GM23248 (cell line): ENCODE measurements at regions not wholly inside any gene's neighbourhood (a gene's known extent, or its start where the extent isn't known, plus 50 kb on each side); places are given as distances from the start of the nearest gene placed in this dataset.
"Not testable (repeated sequence)": the region's sequence is repeated elsewhere in the genome, so short reads cannot be mapped to it uniquely, and the experiment has no call there.

ENCODE experiments used
- DNase-seq: peaks from one replicate; pipeline ENCODE4 v3.0.0-alpha.2; 2015
- H2AFZ ChIP-seq: fragments of 200-600 bp; sonication (generic); 2 replicates; pipeline ENCODE4 v1.6.1; 2016; ENCODE audit warnings: antibody characterized with exemption
- H3F3A ChIP-seq: fragments of 200-600 bp; sonication (generic); 2 replicates; pipeline ENCODE4 v1.6.1; 2016; ENCODE audit warnings: mild to moderate bottlenecking, antibody characterized with exemption, mixed run types; ENCODE audit not compliant: insufficient read depth
- H3K27ac ChIP-seq: fragments of 200-600 bp; sonication (generic); 2 replicates; pipeline ENCODE4 v1.5.1; 2016; ENCODE audit warnings: mild to moderate bottlenecking
- H3K27me3 ChIP-seq: fragments of 200-600 bp; sonication (generic); replicated peaks from 2 replicates; pipeline ENCODE4 v1.6.1; 2016; ENCODE audit warnings: mild to moderate bottlenecking; ENCODE audit not compliant: insufficient read depth
- H3K36me3 ChIP-seq: fragments of 200-600 bp; sonication (generic); 2 replicates; pipeline ENCODE4 v1.6.1; 2016; ENCODE audit warnings: low read depth, mild to moderate bottlenecking
- H3K4me1 ChIP-seq: fragments of 200-600 bp; sonication (generic); 2 replicates; pipeline ENCODE4 v1.6.1; 2016; ENCODE audit warnings: mild to moderate bottlenecking; ENCODE audit not compliant: insufficient read depth
- H3K4me2 ChIP-seq: fragments of 200-600 bp; sonication (generic); one replicate; pipeline ENCODE4 v1.6.1; 2016; ENCODE audit warnings: mild to moderate bottlenecking; ENCODE audit not compliant: unreplicated experiment
- H3K4me3 ChIP-seq: fragments of 200-600 bp; sonication (generic); 2 replicates; pipeline ENCODE4 v1.5.1; 2016; ENCODE audit warnings: mild to moderate bottlenecking
- H3K79me2 ChIP-seq: fragments of 200-600 bp; sonication (generic); 2 replicates; pipeline ENCODE4 v1.6.1; 2016; ENCODE audit warnings: mild to moderate bottlenecking; ENCODE audit not compliant: insufficient read depth
- H3K9ac ChIP-seq: fragments of 200-600 bp; sonication (generic); 2 replicates; pipeline ENCODE4 v1.6.1; 2016; ENCODE audit warnings: mild to moderate bottlenecking
- H3K9me2 ChIP-seq: fragments of 200-600 bp; sonication (generic); 2 replicates; pipeline ENCODE4 v1.6.1; 2016; ENCODE audit warnings: mixed run types, mild to moderate bottlenecking, moderate library complexity; ENCODE audit not compliant: insufficient read depth
- H3K9me3 ChIP-seq: fragments of 200-600 bp; sonication (generic); one replicate; pipeline ENCODE4 v1.6.1; 2017; ENCODE audit warnings: low read depth
- H4K20me1 ChIP-seq: fragments of 200-600 bp; sonication (generic); 2 replicates; pipeline ENCODE4 v1.6.0; 2016; ENCODE audit not compliant: insufficient read depth
- EZH2 ChIP-seq: fragments of 200-600 bp; sonication (generic); IDR thresholded peaks from 2 replicates; pipeline ENCODE4 v1.6.1; 2018; ENCODE audit warnings: antibody characterized with exemption, mild to moderate bottlenecking; ENCODE audit not compliant: insufficient read depth, poor library complexity, severe bottlenecking
- EZH2phosphoT487 ChIP-seq: fragments of 200-600 bp; sonication (generic); IDR thresholded peaks from 2 replicates; pipeline ENCODE4 v1.6.1; 2018; ENCODE audit warnings: antibody characterized with exemption, moderate library complexity, mild to moderate bottlenecking, low read depth; ENCODE audit not compliant: insufficient read depth
- WGBS, 2 experiments: methylation state at CpG; one replicate each; pipeline ENCODE4 v1.1.6; 2015 to 2017; ENCODE audit warnings: low lambda C conversion rate in 2 of 2, low coverage in 1 of 2; ENCODE audit errors: missing lambda C conversion rate in 2 of 2; 5-methylcytosine and 5-hydroxymethylcytosine counted together
- in situ Hi-C: fragments of 300-500 bp; cut with MboI; formaldehyde crosslinking; loops from 2 replicates; pipeline ENCODE4 v1.15.0; 2020

GRCh38 chr20:4626228-4626627, 60.0 kb upstream of the PRNP start:
- H3K4me1 ChIP-seq, result 0 out of 2 replicates have a peak, but pooled peaks cover 3% of the 10 kb centered on the region
- H3F3A ChIP-seq, result no peaks in the 10 kb centered on the region
- DNase-seq, result no peak
- 75 to 81% methylated on average over 4 of the region's 4 CpGs for WGBS, 2 experiments
- no peak overlapping the region for H2AFZ ChIP-seq
- no peaks in the 10 kb centered on the region for H3K36me3 ChIP-seq
- no peaks in the 10 kb centered on the region; the same call in 1 of the 2 replicates for H3K27me3 ChIP-seq
- no peaks in the 10 kb centered on the region for H3K9me2 ChIP-seq
- H3K9ac ChIP-seq, result no peak overlapping the region
- in situ Hi-C loops, result no loop called here
- H3K4me2 ChIP-seq, result no peak overlapping the region
- H3K79me2 ChIP-seq, result no peaks in the 10 kb centered on the region
- H3K27ac ChIP-seq, result no peak overlapping the region
- TF ChIP-seq EZH2, result no peak
- no peak overlapping the region for H3K4me3 ChIP-seq
- no peaks in the 10 kb centered on the region for H4K20me1 ChIP-seq
- no peaks in the 10 kb centered on the region for H3K9me3 ChIP-seq

- no peaks in the 10 kb centered on the region for H4K20me1 ChIP-seq
- no peak overlapping the region for H3K4me2 ChIP-seq
- H3F3A ChIP-seq, result no peaks in the 10 kb centered on the region
- H3K9ac ChIP-seq, result no peak overlapping the region
- H2AFZ ChIP-seq, result no peak overlapping the region
- TF ChIP-seq EZH2 (no peak), EZH2phosphoT487 (no peak)
- H3K9me3 ChIP-seq, result no peaks in the 10 kb centered on the region
- no peak overlapping the region for H3K27ac ChIP-seq
- H3K4me3 ChIP-seq, result no peak overlapping the region
- no peaks in the 10 kb centered on the region; the same call in 1 of the 2 replicates for H3K27me3 ChIP-seq
- 85 to 90% methylated on average over 5 of the region's 5 CpGs for WGBS, 2 experiments
- no peak for DNase-seq
- no peaks in the 10 kb centered on the region for H3K36me3 ChIP-seq
- H3K4me1 ChIP-seq, result 0 out of 2 replicates have a peak, but pooled peaks cover 3% of the 10 kb centered on the region
- no peaks in the 10 kb centered on the region for H3K9me2 ChIP-seq
- no peaks in the 10 kb centered on the region for H3K79me2 ChIP-seq
- in situ Hi-C loops, result no loop called here
These were observed 60.6 kb upstream of the PRNP start for GRCh38 chr20:4625687-4626086.

GRCh38 chr20:4624675-4625336, 61.5 kb upstream of the PRNP start:
- H3K36me3 ChIP-seq, H3K9me2 ChIP-seq, H3K9ac ChIP-seq, H3K9me3 ChIP-seq, H3K4me3 ChIP-seq, H3K79me2 ChIP-seq, H2AFZ ChIP-seq, H3F3A ChIP-seq, H3K27ac ChIP-seq, H4K20me1 ChIP-seq, H3K27me3 ChIP-seq, DNase-seq, H3K4me2 ChIP-seq, H3K4me1 ChIP-seq: not testable (repeated sequence)
- in situ Hi-C loops, result loop anchor here (25.0 kb wide), 1 partner anchor 337 kb away; no protein-coding TSS in a partner anchor
- 58 to 67% methylated on average over 11 of the region's 11 CpGs for WGBS, 2 experiments

GRCh38 chr20:4619144-4619543, 67.1 kb upstream of the PRNP start:
- WGBS, 2 experiments, result 77 to 79% methylated on average over 4 of the region's 4 CpGs
- H2AFZ ChIP-seq, H3K9me3 ChIP-seq, H3K27me3 ChIP-seq, DNase-seq, H3F3A ChIP-seq, H3K9ac ChIP-seq, H3K9me2 ChIP-seq, H3K4me2 ChIP-seq, H3K79me2 ChIP-seq, H4K20me1 ChIP-seq, H3K4me1 ChIP-seq, H3K27ac ChIP-seq, H3K4me3 ChIP-seq, H3K36me3 ChIP-seq: not testable (repeated sequence)
- in situ Hi-C loops, result loop anchor here (25.0 kb wide), 1 partner anchor 343 kb away; no protein-coding TSS in a partner anchor

GRCh38 chr20:4617484-4617883, 68.8 kb upstream of the PRNP start:
- in situ Hi-C loops, result loop anchor here (25.0 kb wide), 1 partner anchor 345 kb away; no protein-coding TSS in a partner anchor
- H3K4me3 ChIP-seq, result no peak overlapping the region
- no peaks in the 10 kb centered on the region for H4K20me1 ChIP-seq
- H3K9me2 ChIP-seq, result no peaks in the 10 kb centered on the region
- peaks cover 13% of the 10 kb centered on the region for H3K4me1 ChIP-seq
- DNase-seq, result no peak
- no peak overlapping the region for H3K4me2 ChIP-seq
- no peaks in the 10 kb centered on the region for H3K9me3 ChIP-seq
- TF ChIP-seq EZH2 (no peak), EZH2phosphoT487 (no peak)
- H3K79me2 ChIP-seq, result no peaks in the 10 kb centered on the region
- no peaks in the 10 kb centered on the region for H3K36me3 ChIP-seq
- H3K27ac ChIP-seq, result no peak overlapping the region
- 65 to 69% methylated on average over 6 of the region's 6 CpGs for WGBS, 2 experiments
- no peaks in the 10 kb centered on the region for H3F3A ChIP-seq
- H3K27me3 ChIP-seq, result no peaks in the 10 kb centered on the region; the same call in 1 of the 2 replicates
- no peak overlapping the region for H2AFZ ChIP-seq
- H3K9ac ChIP-seq, result no peak overlapping the region
